ENCODE measurements at regions not wholly inside any gene's neighbourhood (a gene's known extent, or its start where the extent isn't known, plus 50 kb on each side); places are given as distances from the start of the nearest gene placed in this dataset.
"Not testable (repeated sequence)": the region's sequence is repeated elsewhere in the genome, so short reads cannot be mapped to it uniquely, and the experiment has no call there.

DNA sequence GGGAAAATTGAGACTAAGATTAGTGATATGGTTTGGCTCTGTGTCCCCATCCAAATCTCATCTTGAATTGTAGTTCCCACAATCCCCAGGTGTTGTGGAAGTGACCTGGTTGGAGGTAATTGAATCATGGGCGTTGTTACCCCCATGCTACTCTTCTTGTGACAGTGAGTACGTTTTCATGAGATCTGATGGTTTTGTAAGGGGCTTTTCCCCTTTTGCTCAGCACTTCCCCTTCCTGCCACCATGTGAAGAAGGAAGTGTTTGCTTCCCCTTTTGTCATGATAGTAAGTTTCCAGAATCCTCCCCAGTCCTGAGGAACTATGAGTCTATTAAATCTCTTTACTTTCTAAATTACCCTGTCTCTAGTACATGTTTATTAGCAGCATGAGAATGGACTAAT lies 729.9 kb upstream of the TPTE start:
- not testable (repeated sequence) for H3K4me1 Mint-ChIP-seq; H3K36me3 Mint-ChIP-seq; H3K27me3 Mint-ChIP-seq; ATAC-seq (replicated peaks); H3K27ac Mint-ChIP-seq; H3K4me3 Mint-ChIP-seq; DNase-seq
- H3K9me3 Mint-ChIP-seq: peaks cover 20 to 33% of the 10 kb centered on the region in 2 donors

DNA sequence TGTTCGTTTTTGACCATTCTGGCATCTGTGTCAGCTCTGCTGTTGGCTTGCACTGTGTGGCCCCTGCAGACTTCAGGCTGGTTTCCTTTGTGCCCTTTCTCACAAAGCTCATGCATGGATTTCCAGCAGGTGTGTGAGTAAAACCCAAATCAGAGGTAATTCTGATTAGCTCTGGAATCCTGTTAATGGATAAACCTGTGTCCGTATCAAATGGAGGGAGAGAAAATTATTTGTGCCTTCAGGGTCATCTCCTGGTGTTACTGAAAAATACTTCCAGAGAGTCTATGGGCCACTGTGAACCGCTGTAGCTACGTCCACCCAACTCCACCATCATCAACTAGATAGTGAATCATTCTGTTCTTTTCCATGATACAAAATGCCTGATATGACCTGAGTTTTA lies 726.1 kb upstream of the TPTE start:
- H3K4me3 Mint-ChIP-seq; H3K4me1 Mint-ChIP-seq; H3K27ac Mint-ChIP-seq; H3K27me3 Mint-ChIP-seq; DNase-seq; ATAC-seq (replicated peaks); H3K36me3 Mint-ChIP-seq: not testable (repeated sequence)
- peaks cover 17 to 22% of the 10 kb centered on the region in 2 donors for H3K9me3 Mint-ChIP-seq

DNA sequence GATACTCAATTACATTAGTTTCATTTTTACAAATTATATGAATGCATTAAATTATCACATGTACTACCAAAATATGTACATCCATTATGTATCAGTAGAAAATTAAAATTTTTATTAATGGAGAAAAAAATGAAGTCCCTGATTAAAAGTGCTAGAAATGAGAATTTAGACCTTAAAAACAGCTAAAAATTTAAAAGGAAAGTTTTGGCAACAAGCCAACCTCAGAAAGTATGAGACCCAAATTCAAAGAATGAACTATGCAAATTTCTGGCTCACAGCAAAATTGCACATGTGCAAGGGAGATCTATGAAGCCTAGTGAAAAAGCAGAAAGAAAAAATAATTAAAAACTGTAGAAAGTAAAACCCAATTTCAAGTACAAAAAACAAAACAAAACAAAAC lies 725.1 kb upstream of the TPTE start:
- peaks cover 17 to 22% of the 10 kb centered on the region in 2 donors for H3K9me3 Mint-ChIP-seq
- ATAC-seq (replicated peaks); H3K36me3 Mint-ChIP-seq; DNase-seq; H3K27me3 Mint-ChIP-seq; H3K27ac Mint-ChIP-seq; H3K4me3 Mint-ChIP-seq; H3K4me1 Mint-ChIP-seq: not testable (repeated sequence)

DNA sequence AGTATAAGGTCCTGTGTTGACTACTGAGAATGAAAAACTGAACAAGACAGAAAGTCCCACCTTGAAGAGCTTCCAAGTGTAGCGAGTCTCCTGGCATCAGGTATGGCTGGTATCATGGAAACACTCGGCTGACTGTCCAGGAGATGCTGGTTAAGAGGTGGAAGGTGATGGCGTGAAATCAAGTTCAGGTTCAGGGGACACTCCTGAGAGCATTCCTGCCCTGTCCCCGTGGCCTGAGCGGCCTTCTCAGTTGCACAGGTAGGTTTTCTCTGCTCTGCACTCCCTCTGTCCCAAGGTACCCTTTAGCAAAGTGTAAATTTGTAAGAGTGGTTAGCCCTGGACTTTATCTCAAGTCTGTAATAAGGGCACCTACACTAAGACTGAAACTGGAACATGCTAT lies 713.7 kb upstream of the TPTE start:
- not testable (repeated sequence) for H3K4me3 Mint-ChIP-seq, H3K9me3 Mint-ChIP-seq, H3K4me1 Mint-ChIP-seq, H3K36me3 Mint-ChIP-seq, H3K27ac Mint-ChIP-seq, DNase-seq, H3K27me3 Mint-ChIP-seq
- ATAC-seq (replicated peaks): peak in 1 of 2 donors; percentile 19

DNA sequence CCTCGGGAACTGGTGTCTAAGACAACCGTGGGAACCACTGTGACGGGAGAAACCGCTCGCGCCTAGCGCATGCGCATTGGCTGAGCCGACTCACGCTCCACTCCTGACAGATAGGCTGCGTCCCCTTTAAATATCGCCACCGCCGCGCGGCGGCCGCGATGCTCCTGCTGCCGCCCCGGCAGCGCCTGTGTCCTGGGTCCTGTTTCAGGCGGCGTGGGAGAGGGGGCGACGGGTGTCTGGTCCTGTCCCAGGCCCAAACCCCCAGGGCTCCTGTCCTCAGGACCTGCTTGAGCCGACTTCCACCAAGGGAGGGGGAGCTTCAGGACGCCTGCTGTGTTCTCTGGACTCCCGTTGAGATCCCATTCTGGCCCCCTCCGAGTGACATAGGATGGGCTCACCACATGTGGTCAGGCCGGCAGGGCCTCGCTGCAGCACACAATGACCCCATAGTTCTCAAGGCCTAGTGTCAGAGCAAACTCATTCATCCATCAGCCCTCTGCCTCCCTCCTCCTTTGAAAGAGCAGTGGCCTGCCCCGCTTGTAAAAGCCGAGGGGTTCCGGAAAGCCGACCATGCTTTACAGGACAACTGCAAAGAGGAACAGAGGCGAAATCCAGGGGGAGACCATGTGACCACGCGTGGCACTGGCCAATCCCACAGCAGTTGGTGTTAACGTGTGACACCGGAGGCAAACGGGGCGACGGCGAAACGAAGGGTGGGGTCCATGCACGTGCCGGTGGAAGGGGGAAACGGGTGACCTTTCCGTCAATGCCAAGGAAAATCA lies 710.0 kb upstream of the TPTE start:
- not testable (repeated sequence) for H3K27me3 Mint-ChIP-seq, H3K27ac Mint-ChIP-seq

DNA sequence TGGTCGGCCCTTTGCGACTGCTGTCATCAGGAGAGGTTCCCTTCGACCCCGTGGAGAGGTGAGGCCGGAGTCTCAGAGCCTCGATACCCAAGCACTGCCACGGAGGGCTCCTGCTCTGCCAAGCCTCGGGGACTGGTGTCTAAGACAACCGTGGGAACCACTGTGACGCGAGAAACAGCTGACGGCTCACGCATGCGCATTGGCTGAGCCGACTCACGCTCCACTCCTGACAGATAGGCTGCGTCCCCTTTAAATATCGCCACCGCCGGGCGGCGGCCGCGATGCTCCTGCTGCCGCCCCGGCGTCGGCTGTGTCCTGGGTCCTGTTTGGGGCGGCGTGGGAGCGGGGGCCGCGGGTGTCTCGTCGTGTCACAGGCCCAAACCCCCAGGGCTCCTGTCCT lies 708.9 kb upstream of the TPTE start:
- not testable (repeated sequence) for DNase-seq; H3K4me3 Mint-ChIP-seq; H3K27ac Mint-ChIP-seq; H3K36me3 Mint-ChIP-seq; H3K9me3 Mint-ChIP-seq; ATAC-seq (replicated peaks); H3K27me3 Mint-ChIP-seq; H3K4me1 Mint-ChIP-seq

More for the DNA sequence above, 710.0 kb upstream of the TPTE start:
- H3K36me3 Mint-ChIP-seq; ATAC-seq (replicated peaks); DNase-seq; H3K4me3 Mint-ChIP-seq; H3K4me1 Mint-ChIP-seq; H3K9me3 Mint-ChIP-seq: not testable (repeated sequence)

DNA sequence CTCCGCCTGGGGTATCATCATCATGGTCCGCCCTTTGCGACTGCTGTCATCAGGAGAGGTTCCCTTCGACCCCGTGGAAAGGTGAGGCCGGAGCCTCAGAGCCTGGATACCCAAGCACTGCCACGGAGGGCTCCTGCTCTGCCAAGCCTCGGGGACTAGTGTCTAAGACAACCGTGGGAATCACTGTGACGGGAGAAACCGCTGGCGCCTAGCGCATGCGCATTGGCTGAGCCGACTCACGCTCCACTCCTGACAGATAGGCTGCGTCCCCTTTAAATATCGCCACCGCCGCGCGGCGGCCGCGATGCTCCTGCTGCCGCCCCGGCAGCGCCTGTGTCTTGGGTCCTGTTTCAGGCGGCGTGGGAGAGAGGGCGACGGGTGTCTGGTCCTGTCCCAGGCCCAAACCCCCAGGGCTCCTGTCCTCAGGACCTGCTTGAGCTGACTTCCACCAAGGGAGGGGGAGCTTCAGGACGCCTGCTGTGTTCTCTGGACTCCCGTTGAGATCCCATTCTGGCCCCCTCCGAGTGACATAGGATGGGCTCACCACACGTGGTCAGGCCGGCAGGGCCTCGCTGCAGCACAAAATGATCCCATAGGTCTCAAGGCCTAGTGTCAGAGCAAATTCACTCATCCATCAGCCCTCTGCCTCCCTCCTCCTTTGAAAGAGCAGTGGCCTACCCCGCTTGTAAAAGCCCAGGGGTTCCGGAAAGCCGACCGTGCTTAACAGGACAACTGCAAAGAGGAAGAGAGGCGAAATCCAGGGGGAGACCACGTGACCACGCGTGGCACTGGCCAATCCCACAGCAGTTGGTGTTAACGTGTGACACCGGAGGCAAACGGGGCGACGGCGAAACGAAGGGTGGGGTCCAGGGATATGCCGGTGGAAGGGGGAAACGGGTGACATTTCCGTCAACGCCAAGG lies 707.2 kb upstream of the TPTE start:
- H3K4me3 Mint-ChIP-seq; ATAC-seq (replicated peaks); DNase-seq; H3K36me3 Mint-ChIP-seq; H3K4me1 Mint-ChIP-seq; H3K27ac Mint-ChIP-seq; H3K27me3 Mint-ChIP-seq; H3K9me3 Mint-ChIP-seq: not testable (repeated sequence)

DNA sequence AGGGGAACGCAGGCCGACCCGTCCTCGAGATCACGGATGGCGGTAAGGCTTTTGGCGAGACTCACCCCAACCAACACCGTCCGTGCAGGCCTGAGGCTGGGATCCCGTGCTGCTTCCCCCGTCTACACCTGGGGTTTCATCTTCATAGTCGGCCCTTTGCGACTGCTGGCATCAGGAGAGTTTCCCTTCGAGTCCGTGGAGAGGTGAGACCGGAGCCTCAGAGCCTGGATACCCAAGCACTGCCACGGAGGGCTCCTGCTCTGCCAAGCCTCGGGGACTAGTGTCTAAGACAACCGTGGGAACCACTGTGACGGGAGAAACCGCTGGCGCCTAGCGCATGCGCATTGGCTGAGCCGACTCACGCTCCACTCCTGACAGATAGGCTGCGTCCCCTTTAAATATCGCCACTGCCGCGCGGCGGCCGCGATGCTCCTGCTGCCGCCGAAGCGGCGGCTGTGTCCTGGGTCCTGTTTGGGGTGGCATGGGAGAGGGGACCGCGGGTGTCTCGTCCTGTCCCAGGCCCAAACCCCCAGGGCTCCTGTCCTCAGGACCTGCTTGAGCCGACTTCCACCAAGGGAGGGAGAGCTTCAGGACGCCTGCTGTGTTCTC lies 706.1 kb upstream of the TPTE start:
- H3K27me3 Mint-ChIP-seq; ATAC-seq (replicated peaks); H3K4me3 Mint-ChIP-seq; DNase-seq; H3K36me3 Mint-ChIP-seq; H3K27ac Mint-ChIP-seq; H3K4me1 Mint-ChIP-seq; H3K9me3 Mint-ChIP-seq: not testable (repeated sequence)

DNA sequence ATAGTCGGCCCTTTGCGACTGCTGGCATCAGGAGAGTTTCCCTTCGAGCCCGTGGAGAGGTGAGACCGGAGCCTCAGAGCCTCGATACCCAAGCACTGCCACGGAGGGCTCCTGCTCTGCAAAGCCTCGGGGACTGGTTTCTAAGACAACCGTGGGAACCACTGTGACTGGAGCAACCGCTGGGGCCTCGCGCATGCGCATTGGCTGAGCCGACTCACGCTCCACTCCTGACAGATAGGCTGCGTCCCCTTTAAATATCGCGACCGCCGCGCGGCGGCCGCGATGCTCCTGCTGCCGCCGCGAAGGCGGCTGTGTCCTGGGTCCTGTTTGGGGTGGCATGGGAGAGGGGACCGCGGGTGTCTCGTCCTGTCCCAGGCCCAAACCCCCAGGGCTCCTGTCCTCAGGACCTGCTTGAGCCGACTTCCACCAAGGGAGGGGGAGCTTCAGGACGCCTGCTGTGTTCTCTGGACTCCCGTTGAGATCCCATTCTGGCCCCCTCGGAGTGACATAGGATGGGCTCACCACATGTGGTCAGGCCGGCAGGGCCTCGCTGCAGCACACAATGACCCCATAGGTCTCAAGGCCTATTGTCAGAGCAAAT lies 704.5 kb upstream of the TPTE start:
- not testable (repeated sequence) for H3K4me3 Mint-ChIP-seq; H3K36me3 Mint-ChIP-seq; DNase-seq; H3K9me3 Mint-ChIP-seq; ATAC-seq (replicated peaks); H3K27me3 Mint-ChIP-seq; H3K27ac Mint-ChIP-seq; H3K4me1 Mint-ChIP-seq

DNA sequence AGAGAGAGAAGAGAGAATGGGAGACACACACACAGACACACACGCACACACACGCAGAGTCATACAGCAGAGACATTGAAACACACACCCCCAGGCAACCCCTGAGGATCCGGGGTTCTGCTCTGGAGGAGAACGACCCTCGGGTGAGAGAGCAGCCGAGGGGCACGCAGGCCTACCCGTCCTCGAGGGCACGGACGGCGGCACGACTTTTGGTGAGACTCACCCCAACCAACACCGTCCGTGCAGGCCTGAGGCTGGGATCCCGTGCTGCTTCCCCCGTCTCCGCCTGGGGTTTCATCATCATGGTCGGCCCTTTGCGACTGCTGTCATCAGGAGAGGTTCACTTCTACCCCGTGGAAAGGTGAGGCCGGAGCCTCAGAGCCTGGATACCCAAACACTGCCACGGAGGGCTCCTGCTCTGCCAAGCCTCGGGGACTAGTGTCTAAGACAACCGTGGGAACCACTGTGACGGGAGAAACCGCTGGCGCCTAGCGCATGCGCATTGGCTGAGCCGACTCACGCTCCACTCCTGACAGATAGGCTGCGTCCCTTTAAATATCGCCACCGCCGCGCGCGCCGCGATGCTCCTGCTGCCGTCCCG lies 703.4 kb upstream of the TPTE start:
- H3K27me3 Mint-ChIP-seq; H3K4me3 Mint-ChIP-seq; H3K27ac Mint-ChIP-seq; DNase-seq; H3K36me3 Mint-ChIP-seq; ATAC-seq (replicated peaks); H3K9me3 Mint-ChIP-seq; H3K4me1 Mint-ChIP-seq: not testable (repeated sequence)

DNA sequence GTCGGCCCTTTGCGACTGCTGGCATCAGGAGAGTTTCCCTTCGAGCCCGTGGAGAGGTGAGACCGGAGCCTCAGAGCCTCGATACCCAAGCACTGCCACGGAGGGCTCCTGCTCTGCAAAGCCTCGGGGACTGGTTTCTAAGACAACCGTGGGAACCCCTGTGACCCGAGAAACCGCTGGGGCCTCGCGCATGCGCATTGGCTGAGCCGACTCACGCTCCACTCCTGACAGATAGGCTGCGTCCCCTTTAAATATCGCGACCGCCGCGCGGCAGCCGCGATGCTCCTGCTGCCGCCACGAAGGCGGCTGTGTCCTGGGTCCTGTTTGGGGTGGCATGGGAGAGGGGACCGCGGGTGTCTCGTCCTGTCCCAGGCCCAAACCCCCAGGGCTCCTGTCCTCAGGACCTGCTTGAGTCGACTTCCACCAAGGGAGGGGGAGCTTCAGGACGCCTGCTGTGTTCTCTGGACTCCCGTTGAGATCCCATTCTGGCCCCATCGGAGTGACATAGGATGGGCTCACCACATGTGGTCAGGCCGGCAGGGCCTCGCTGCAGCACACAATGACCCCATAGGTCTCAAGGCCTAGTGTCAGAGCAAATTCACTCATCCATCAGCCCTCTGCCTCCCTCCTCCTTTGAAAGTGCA lies 701.7 kb upstream of the TPTE start:
- not testable (repeated sequence) for H3K4me3 Mint-ChIP-seq; DNase-seq; H3K36me3 Mint-ChIP-seq; H3K4me1 Mint-ChIP-seq; H3K27ac Mint-ChIP-seq; H3K9me3 Mint-ChIP-seq; ATAC-seq (replicated peaks); H3K27me3 Mint-ChIP-seq

DNA sequence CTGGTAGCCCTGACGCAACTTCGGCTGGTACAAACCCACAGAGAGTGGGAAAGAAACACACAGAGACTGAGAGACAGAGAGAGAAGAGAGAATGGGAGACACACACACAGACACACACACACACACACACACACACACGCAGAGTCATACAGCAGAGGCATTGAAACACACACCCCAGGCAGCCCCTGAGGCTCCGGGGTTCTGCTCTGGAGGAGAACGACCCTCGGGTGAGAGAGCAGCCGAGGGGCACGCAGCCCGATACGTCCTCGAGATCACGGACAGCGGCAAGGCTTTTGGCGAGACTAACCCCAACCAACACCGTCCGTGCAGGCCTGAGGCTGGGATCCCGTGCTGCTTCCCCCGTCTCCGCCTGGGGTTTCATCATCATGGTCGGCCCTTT lies 700.8 kb upstream of the TPTE start:
- not testable (repeated sequence) for DNase-seq; H3K27ac Mint-ChIP-seq; H3K4me1 Mint-ChIP-seq; H3K9me3 Mint-ChIP-seq; H3K4me3 Mint-ChIP-seq; H3K36me3 Mint-ChIP-seq; ATAC-seq (replicated peaks); H3K27me3 Mint-ChIP-seq

DNA sequence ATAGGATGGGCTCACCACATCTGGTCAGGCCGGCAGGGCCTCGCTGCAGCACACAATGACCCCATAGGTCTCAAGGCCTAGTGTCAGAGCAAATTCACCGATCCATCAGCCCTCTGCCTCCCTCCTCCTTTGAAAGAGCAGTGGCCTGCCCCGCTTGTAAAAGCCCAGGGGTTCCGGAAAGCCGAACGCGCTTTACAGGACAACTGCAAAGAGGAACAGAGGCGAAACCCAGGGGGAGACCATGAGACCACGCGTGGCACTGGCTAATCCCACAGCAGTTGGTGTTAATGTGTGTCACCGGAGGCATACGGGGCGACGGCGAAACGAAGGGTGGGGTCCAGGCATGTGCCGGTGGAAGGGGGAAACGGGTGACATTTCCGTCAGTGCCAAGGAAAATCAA lies 699.9 kb upstream of the TPTE start:
- DNase-seq; ATAC-seq (replicated peaks); H3K36me3 Mint-ChIP-seq; H3K4me3 Mint-ChIP-seq; H3K9me3 Mint-ChIP-seq; H3K27ac Mint-ChIP-seq; H3K27me3 Mint-ChIP-seq; H3K4me1 Mint-ChIP-seq: not testable (repeated sequence)
